Activated naive CD4-positive, alpha-beta T cell treated with anti-CD3 and anti-CD28 coated beads, Interleukin-2, amount 10 ng/mL, durations not matched to agents 7 days and 5 days (primary cell): ENCODE measurements at regions not wholly inside any gene's neighbourhood (a gene's known extent, or its start where the extent isn't known, plus 50 kb on each side); places are given as distances from the start of the nearest gene placed in this dataset.

Experiments used
- CTCF ChIA-PET: fragments of 350-600 bp; sonication (Branson Sonifier 250); formaldehyde crosslinking; loops from one replicate; lab custom pipeline; 2021; ENCODE audit warnings: antibody characterized with exemption; lab: Charles Lee
- DNase-seq: peaks from one replicate; pipeline ENCODE4 v3.0.0-alpha.2; 2020
- H3K27ac Mint-ChIP-seq: one replicate; pipeline ENCODE4 v1.8.0; 2021; ENCODE audit warnings: mild to moderate bottlenecking, moderate library complexity, mixed read lengths
- H3K27me3 Mint-ChIP-seq: one replicate; pipeline ENCODE4 v1.8.0; 2021; ENCODE audit warnings: mild to moderate bottlenecking, mixed read lengths
- H3K36me3 Mint-ChIP-seq: one replicate; pipeline ENCODE4 v1.8.0; 2021; ENCODE audit warnings: mixed read lengths
- H3K4me1 Mint-ChIP-seq: one replicate; pipeline ENCODE4 v1.8.0; 2021; ENCODE audit warnings: mixed read lengths
- H3K4me3 Mint-ChIP-seq: one replicate; pipeline ENCODE4 v1.8.0; 2021; ENCODE audit warnings: mild to moderate bottlenecking, moderate library complexity, mixed read lengths
- H3K9me3 Mint-ChIP-seq: one replicate; pipeline ENCODE4 v1.8.0; 2021; ENCODE audit warnings: mixed read lengths

DNA sequence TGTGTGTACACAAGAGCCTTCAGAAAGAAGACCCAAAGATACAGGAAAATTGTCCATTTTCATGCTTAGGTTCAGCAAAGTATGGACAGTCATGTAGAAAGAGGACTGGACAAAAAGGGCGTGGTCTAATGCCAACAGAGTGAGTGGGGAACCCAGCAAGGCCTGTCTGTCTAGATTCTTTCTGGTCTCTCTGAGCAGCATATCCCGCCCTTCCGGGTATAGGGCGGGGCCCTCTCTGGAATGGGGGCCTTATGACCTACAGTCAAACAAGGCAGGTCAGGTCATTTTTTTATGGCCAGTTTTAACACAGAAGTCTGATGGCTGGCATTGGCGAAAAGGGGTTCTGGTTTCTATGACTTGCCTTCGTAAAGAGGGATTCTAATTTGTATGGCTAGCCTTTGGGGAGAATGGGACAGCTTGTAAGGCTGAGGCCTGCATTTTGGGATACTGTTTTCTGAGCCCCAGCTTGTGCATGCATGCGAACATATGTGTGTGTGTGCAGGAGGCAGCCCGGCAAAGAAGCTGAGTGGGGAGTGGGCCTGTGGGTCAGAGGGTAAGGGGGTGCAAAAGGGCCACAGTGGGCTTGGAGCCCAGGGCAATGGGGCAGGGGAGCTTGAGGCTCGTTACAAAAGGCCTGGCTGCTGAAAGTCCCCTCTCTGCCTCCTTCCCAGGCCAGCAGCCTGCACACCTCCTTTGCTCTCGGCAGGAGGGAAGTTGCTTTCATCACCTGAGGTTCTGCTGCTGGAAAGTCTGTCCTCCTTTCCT lies 130.5 kb upstream of the B3GAT1 start:
- H3K9me3 Mint-ChIP-seq = no peaks in the 10 kb centered on the region
- H3K27ac Mint-ChIP-seq = no peak overlapping the region
- CTCF ChIA-PET = no interaction called here
- no peaks in the 10 kb centered on the region for H3K4me1 Mint-ChIP-seq
- no peaks in the 10 kb centered on the region for H3K36me3 Mint-ChIP-seq
- no peak overlapping the region for H3K4me3 Mint-ChIP-seq
- no peak for DNase-seq
- H3K27me3 Mint-ChIP-seq = peaks cover 23% of the 10 kb centered on the region

- Mint-ChIP-seq H3K27ac (no peak overlapping the region), H3K4me3 (no peak overlapping the region), H3K27me3 (peaks cover 30% of the 10 kb centered on the region)
These were observed 129.9 kb upstream of the B3GAT1 start for GRCh38 chr11:134541951-134542350.

DNA sequence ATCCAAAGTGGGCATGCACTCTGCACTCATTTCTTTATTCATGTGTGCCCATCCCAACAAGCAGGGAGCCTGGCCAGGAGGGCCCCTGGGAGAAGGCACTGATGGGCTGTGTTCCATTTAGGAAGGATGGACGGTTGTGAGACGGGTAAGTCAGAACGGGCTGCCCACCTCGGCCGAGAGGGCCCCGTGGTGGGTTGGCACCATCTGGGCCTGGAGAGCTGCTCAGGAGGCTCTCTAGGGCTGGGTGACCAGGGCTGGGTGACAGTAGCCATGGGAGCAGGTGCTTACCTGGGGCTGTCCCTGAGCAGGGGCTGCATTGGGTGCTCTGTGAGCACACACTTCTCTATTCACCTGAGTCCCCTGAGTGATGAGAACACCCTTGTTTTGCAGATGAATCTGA lies 129.3 kb upstream of the B3GAT1 start:
- Mint-ChIP-seq H3K27me3 (peaks cover 36% of the 10 kb centered on the region), H3K27ac (no peak overlapping the region), H3K4me1 (no peaks in the 10 kb centered on the region), H3K9me3 (no peaks in the 10 kb centered on the region), H3K36me3 (no peaks in the 10 kb centered on the region), H3K4me3 (no peak overlapping the region)
- no peak for DNase-seq
- CTCF ChIA-PET = no interaction called here

More at GRCh38 chr11:134541951-134542350, 129.9 kb upstream of the B3GAT1 start:
- H3K9me3 Mint-ChIP-seq = no peaks in the 10 kb centered on the region
- no peaks in the 10 kb centered on the region for H3K36me3 Mint-ChIP-seq
- no peak for DNase-seq
- CTCF ChIA-PET = no interaction called here
- no peaks in the 10 kb centered on the region for H3K4me1 Mint-ChIP-seq

DNA sequence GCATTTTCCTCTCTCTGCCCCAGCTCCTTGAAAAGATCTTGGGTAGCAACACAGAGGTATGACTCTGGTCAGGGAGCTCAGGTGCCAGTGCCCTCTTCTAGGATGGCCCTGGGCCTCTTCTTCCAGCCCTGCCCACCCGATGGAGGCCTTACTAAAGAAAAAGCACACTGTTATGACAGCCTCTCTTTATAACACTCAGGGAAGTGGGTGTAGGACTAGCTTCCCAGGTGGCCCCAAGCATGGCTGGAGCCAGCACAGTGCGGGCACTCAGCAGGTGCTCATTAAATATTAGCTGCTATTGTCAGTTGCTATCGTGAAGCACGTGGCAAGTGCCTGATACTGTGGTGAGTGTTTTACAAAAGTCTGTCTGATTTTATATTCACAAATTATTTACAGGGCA lies 127.2 kb upstream of the B3GAT1 start:
- no peaks in the 10 kb centered on the region for H3K9me3 Mint-ChIP-seq
- peaks cover 46% of the 10 kb centered on the region for H3K27me3 Mint-ChIP-seq
- no peak for DNase-seq
- no peaks in the 10 kb centered on the region for H3K4me1 Mint-ChIP-seq
- H3K36me3 Mint-ChIP-seq = no peaks in the 10 kb centered on the region
- CTCF ChIA-PET = no interaction called here
- no peak overlapping the region for H3K4me3 Mint-ChIP-seq
- H3K27ac Mint-ChIP-seq = no peak overlapping the region

DNA sequence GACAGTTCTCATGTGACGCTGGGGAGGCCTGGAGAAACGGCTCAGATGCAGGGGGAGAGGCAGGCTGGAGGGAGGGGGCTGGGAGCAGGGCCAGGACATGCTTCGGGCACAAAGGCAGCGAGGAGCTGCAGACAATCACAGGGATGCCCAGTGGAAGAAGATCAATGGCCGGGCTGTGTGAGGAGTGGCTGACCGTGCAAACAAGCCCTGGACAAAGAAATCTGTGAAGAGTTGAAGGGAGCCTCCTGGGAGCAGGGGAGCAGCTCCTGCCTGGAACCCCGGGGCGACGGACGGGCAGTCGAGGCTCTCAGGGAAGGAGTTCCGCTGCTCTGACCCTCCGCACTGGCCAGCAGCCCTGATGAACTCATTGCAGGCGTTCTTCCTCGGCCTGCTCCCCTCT lies 126.7 kb upstream of the B3GAT1 start:
- peaks cover 41% of the 10 kb centered on the region for H3K27me3 Mint-ChIP-seq
- H3K4me3 Mint-ChIP-seq = no peak overlapping the region
- DNase-seq = peak; percentile 5
- no peaks in the 10 kb centered on the region for H3K36me3 Mint-ChIP-seq
- CTCF ChIA-PET = no interaction called here
- no peaks in the 10 kb centered on the region for H3K4me1 Mint-ChIP-seq
- H3K27ac Mint-ChIP-seq = no peak overlapping the region
- no peaks in the 10 kb centered on the region for H3K9me3 Mint-ChIP-seq

DNA sequence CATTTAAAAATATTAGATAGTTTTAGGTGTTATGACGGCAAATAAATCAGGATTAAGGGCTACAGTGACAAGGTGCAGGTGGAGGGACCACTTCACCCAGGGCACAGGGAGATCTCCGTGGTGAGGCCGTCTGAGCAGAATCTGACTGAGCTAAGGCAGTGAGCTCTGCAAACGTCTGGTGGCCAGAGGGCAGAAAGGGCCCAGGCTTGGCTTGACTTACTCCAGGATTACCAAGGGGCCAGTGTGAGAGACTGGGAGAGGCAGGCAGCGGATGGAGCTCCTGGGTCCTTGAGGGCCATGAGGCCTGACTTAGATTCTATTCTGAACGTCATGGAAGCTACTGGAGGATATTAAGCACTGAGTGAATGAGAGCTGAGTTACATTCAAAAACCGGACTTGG lies 125.9 kb upstream of the B3GAT1 start:
- H3K4me3 Mint-ChIP-seq = no peak overlapping the region
- CTCF ChIA-PET = no interaction called here
- peaks cover 40% of the 10 kb centered on the region for H3K27me3 Mint-ChIP-seq

GRCh38 chr11:134537296-134537695 lies 125.3 kb upstream of the B3GAT1 start:
- Mint-ChIP-seq H3K4me3 (no peak overlapping the region), H3K27me3 (peaks cover 40% of the 10 kb centered on the region), H3K4me1 (no peaks in the 10 kb centered on the region), H3K27ac (no peak overlapping the region), H3K9me3 (no peaks in the 10 kb centered on the region), H3K36me3 (no peaks in the 10 kb centered on the region)
- DNase-seq = peak; percentile 13
- CTCF ChIA-PET = no interaction called here

More for the DNA sequence above, 125.9 kb upstream of the B3GAT1 start:
- Mint-ChIP-seq H3K9me3 (no peaks in the 10 kb centered on the region), H3K36me3 (no peaks in the 10 kb centered on the region), H3K4me1 (no peaks in the 10 kb centered on the region), H3K27ac (no peak overlapping the region)
- peak; percentile 8 for DNase-seq

- no peak overlapping the region for H3K4me3 Mint-ChIP-seq
- H3K27ac Mint-ChIP-seq = no peak overlapping the region
- peak; percentile 3 for DNase-seq
- H3K9me3 Mint-ChIP-seq = no peaks in the 10 kb centered on the region
- CTCF ChIA-PET = no interaction called here
- no peaks in the 10 kb centered on the region for H3K36me3 Mint-ChIP-seq
- no peaks in the 10 kb centered on the region for H3K4me1 Mint-ChIP-seq
- peaks cover 40% of the 10 kb centered on the region for H3K27me3 Mint-ChIP-seq
These were observed 124.6 kb upstream of the B3GAT1 start for GRCh38 chr11:134536677-134537076.

GRCh38 chr11:134536219-134536618 lies 124.2 kb upstream of the B3GAT1 start:
- CTCF ChIA-PET = no interaction called here
- peaks cover 40% of the 10 kb centered on the region for H3K27me3 Mint-ChIP-seq
- H3K36me3 Mint-ChIP-seq = no peaks in the 10 kb centered on the region
- H3K9me3 Mint-ChIP-seq = no peaks in the 10 kb centered on the region
- no peak overlapping the region for H3K27ac Mint-ChIP-seq
- H3K4me1 Mint-ChIP-seq = no peaks in the 10 kb centered on the region
- no peak overlapping the region for H3K4me3 Mint-ChIP-seq
- DNase-seq = peak; percentile 1

GRCh38 chr11:134535029-134536025 lies 123.3 kb upstream of the B3GAT1 start:
- Mint-ChIP-seq H3K4me1 (no peaks in the 10 kb centered on the region), H3K36me3 (no peaks in the 10 kb centered on the region), H3K27me3 (peaks cover 40% of the 10 kb centered on the region), H3K9me3 (no peaks in the 10 kb centered on the region), H3K4me3 (no peak overlapping the region), H3K27ac (no peak overlapping the region)
- CTCF ChIA-PET = no interaction called here
- peak; percentile 19 for DNase-seq

GRCh38 chr11:134533511-134533910 lies 121.5 kb upstream of the B3GAT1 start:
- Mint-ChIP-seq H3K4me3 (no peak overlapping the region), H3K4me1 (no peaks in the 10 kb centered on the region), H3K36me3 (no peaks in the 10 kb centered on the region), H3K27me3 (peaks cover 39% of the 10 kb centered on the region), H3K9me3 (no peaks in the 10 kb centered on the region), H3K27ac (no peak overlapping the region)
- CTCF ChIA-PET = no interaction called here
- peak; percentile 9 for DNase-seq

DNA sequence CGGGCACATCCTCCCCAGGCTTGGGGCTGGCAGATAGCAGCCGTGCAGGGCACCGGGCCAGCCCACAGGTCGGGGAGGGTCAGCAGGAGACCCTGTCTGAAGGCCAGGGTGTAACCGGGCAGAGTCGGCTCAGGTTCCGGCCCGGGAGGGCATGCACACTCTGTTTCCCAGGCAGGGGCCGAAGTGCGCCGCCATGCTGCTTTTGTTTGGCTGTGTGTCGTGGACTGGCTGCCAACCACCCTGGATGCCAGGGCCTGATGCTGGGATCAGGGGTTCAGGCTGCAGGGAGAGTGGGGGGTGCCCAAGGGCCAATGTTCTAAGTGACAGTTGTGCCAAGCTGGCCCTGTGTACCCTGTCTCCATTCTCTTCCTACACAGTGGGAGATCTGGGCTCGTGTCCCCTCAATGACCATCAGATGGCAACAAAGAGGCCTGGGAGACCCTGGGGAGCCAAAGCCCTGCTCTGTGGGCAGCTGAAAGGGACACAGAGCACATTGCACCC lies 120.9 kb upstream of the B3GAT1 start:
- Mint-ChIP-seq H3K4me3 (no peak overlapping the region), H3K27me3 (peaks cover 34% of the 10 kb centered on the region), H3K36me3 (no peaks in the 10 kb centered on the region), H3K9me3 (no peaks in the 10 kb centered on the region), H3K27ac (no peak overlapping the region), H3K4me1 (no peaks in the 10 kb centered on the region)
- DNase-seq = peak; percentile 12
- CTCF ChIA-PET = no interaction called here

- Mint-ChIP-seq H3K27ac (no peak overlapping the region), H3K4me3 (no peak overlapping the region), H3K27me3 (peaks cover 29% of the 10 kb centered on the region), H3K36me3 (no peaks in the 10 kb centered on the region), H3K4me1 (no peaks in the 10 kb centered on the region), H3K9me3 (no peaks in the 10 kb centered on the region)
- CTCF ChIA-PET = no interaction called here
- peak; percentile 11 for DNase-seq
These were observed 120.3 kb upstream of the B3GAT1 start for GRCh38 chr11:134532131-134532920.
